ENCODE measurements at regions not wholly inside any gene's neighbourhood (a gene's known extent, or its start where the extent isn't known, plus 50 kb on each side); places are given as distances from the start of the nearest gene placed in this dataset.

GRCh38 chr3:189410522-189410921 lies 220.7 kb upstream of the TP63 start:
- no peaks in the 10 kb centered on the region for H3K27me3 ChIP-seq (ENCODE audit: control insufficient read depth, insufficient read depth, low read length)
- CTCF ChIA-PET = no interaction called here
- intact Hi-C loops (cut with micrococcal nuclease; ENCODE audit: unreplicated experiment) = no loop called here
- POLR2A ChIA-PET = no interaction called here
- no TSS peak for BruUV-seq (replicated peaks)
- no peaks in the 10 kb centered on the region for H3K4me1 ChIP-seq (ENCODE audit: control insufficient read depth, insufficient read depth, low read length)
- H3K4me3 ChIP-seq (ENCODE audit: low read depth in 2 of 2, low read length in 2 of 2) = no peak overlapping the region
- in situ Hi-C loops (cut with HindIII; ENCODE audit: low pct_unique_long_range_greater_than_20kb, low sequenced_read_pairs) = no loop called here
- ATAC-seq = no peak
- H3K27ac ChIP-seq (ENCODE audit: low read length) = no peak overlapping the region
- no peaks in the 10 kb centered on the region for H3K9me3 ChIP-seq (ENCODE audit: control insufficient read depth, insufficient read depth, low read depth, low read length)
- DNase-seq (ENCODE audit: low read depth, low spot score) = no peak
- TF ChIP-seq CTCF (IDR thresholded peaks at IDR 0.05) (no peak), TCF7L2 (IDR thresholded peaks at IDR 0.05; ENCODE audit: low read depth, low read length) (no peak), REST (IDR thresholded peaks at IDR 0.05; ENCODE audit: insufficient read depth in 1 of 2, low read depth in 2 of 2, low read length in 1 of 2) (no peak), POLR2AphosphoS5 (IDR thresholded peaks at IDR 0.05; ENCODE audit: low read depth, low read length) (no peak), SIN3A (IDR thresholded peaks at IDR 0.05; ENCODE audit: borderline replicate concordance, insufficient read depth, low read depth, low read length) (no peak)
- H3K36me3 ChIP-seq (ENCODE audit: control insufficient read depth, insufficient read depth, low read length) = no peaks in the 10 kb centered on the region

GRCh38 chr3:189419038-189419437 lies 212.2 kb upstream of the TP63 start:
- Histone ChIP-seq H3K9me3 (ENCODE audit: control insufficient read depth, insufficient read depth, low read depth, low read length) (no peaks in the 10 kb centered on the region), H3K4me3 (ENCODE audit: low read depth in 2 of 2, low read length in 2 of 2) (no peak overlapping the region), H3K27ac (ENCODE audit: low read length) (no peak overlapping the region), H3K27me3 (ENCODE audit: control insufficient read depth, insufficient read depth, low read length) (no peaks in the 10 kb centered on the region), H3K4me1 (ENCODE audit: control insufficient read depth, insufficient read depth, low read length) (no peaks in the 10 kb centered on the region), H3K36me3 (ENCODE audit: control insufficient read depth, insufficient read depth, low read length) (no peaks in the 10 kb centered on the region)
- POLR2A ChIA-PET = no interaction called here
- intact Hi-C loops (cut with micrococcal nuclease; ENCODE audit: unreplicated experiment) (no loop called here), in situ Hi-C loops (cut with HindIII; ENCODE audit: low pct_unique_long_range_greater_than_20kb, low sequenced_read_pairs) (no loop called here)
- CTCF ChIA-PET = no interaction called here
- no peak for DNase-seq (ENCODE audit: low read depth, low spot score)
- no TSS peak for BruUV-seq (replicated peaks)
- no peak for ATAC-seq
- TF ChIP-seq SIN3A (IDR thresholded peaks at IDR 0.05; ENCODE audit: borderline replicate concordance, insufficient read depth, low read depth, low read length) (no peak), TCF7L2 (IDR thresholded peaks at IDR 0.05; ENCODE audit: low read depth, low read length) (no peak), POLR2AphosphoS5 (IDR thresholded peaks at IDR 0.05; ENCODE audit: low read depth, low read length) (no peak), CTCF (IDR thresholded peaks at IDR 0.05) (no peak), REST (IDR thresholded peaks at IDR 0.05; ENCODE audit: insufficient read depth in 1 of 2, low read depth in 2 of 2, low read length in 1 of 2) (no peak)
